PFSK-1 (cell line): ENCODE measurements at regions not wholly inside any gene's neighbourhood (a gene's known extent, or its start where the extent isn't known, plus 50 kb on each side); places are given as distances from the start of the nearest gene placed in this dataset.

Experiments
- POLR2AphosphoS5 ChIP-seq: IDR thresholded peaks from 2 replicates; pipeline ENCODE4 v1.6.1; 2012; ENCODE audit warnings: low read depth, mild to moderate bottlenecking, control low read depth, low read length, moderate library complexity
- SIN3A ChIP-seq: IDR thresholded peaks from 2 replicates; pipeline ENCODE4 v1.6.1; 2012; ENCODE audit warnings: mild to moderate bottlenecking, low read length, moderate library complexity, borderline replicate concordance; ENCODE audit not compliant: insufficient read depth
- TAF1 ChIP-seq: IDR thresholded peaks from 2 replicates; pipeline ENCODE4 v1.6.1; 2012; ENCODE audit warnings: low read length, control low read depth, borderline replicate concordance; ENCODE audit not compliant: insufficient read depth

DNA sequence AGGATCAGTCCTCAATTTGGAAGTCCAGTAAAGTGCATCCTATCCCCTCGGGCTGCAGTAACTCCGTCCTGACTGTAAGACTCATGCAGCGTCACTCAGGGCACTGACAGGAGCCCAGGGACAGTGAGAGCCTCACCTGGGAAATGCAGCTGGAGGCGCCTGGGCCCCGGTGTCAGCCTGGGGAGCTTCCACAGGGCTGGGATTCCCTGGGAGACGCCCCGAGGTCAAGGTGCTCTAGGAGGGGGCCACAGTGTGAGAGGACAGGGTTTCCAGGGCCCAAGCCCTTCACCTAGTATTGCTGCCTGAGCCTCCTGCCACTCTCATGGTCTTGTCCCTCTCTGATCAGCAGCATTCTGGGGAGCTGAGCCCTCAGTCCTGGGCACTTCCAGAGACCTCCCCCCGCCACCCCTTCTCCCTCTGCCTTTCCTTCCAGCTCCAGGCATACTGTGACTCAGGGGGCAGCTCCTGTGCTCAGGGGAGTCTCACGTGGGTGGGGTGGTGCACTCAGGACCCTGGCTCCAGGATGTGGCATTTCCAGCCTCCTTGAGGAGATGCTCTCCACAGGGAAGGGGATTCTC lies 99.1 kb upstream of the IGLL5 start:
- TF ChIP-seq SIN3A (no peak), TAF1 (no peak), POLR2AphosphoS5 (no peak)
